Common myeloid progenitor, CD34-positive (primary cell): ENCODE measurements at regions not wholly inside any gene's neighbourhood (a gene's known extent, or its start where the extent isn't known, plus 50 kb on each side); places are given as distances from the start of the nearest gene placed in this dataset.

ENCODE experiments used
- CTCF ChIA-PET: fragments of 350-600 bp; sonication (Branson Sonifier 250); formaldehyde crosslinking; loops from one replicate; lab custom pipeline; 2021; ENCODE audit warnings: antibody characterized with exemption; lab: Charles Lee
- POLR2A ChIA-PET: fragments of 350-600 bp; sonication (Branson Sonifier 250); formaldehyde crosslinking; loops from one replicate; lab custom pipeline; 2021; ENCODE audit warnings: antibody characterized with exemption; lab: Charles Lee
- DNase-seq, 3 donors: peaks; one replicate each; pipeline versions ENCODE4 v3.0.0 to v3.0.0-alpha.2; 2013
- H3K27ac ChIP-seq, 2 experiments: 1 replicate in 1 of 2; 2 replicates in 1 of 2; pipeline ENCODE4 v1.7.0; 2013; ENCODE audit warnings: inconsistent platforms in 2 of 2, low read length in 2 of 2, mild to moderate bottlenecking in 2 of 2, low read depth in 1 of 2, moderate library complexity in 1 of 2; ENCODE audit not compliant: severe bottlenecking in 2 of 2, insufficient read depth in 1 of 2, poor library complexity in 1 of 2
- H3K27me3 ChIP-seq, 5 experiments: replicated peaks in 2 of 5; 1 replicate in 3 of 5; 2 replicates in 2 of 5; pipeline versions ENCODE4 v1.6.1 to v1.7.0; 2013; ENCODE audit warnings: low read length in 4 of 5, mild to moderate bottlenecking in 2 of 5, moderate library complexity in 2 of 5, inconsistent platforms in 1 of 5; ENCODE audit not compliant: insufficient read depth in 5 of 5, control insufficient read depth in 4 of 5
- H3K36me3 ChIP-seq, 4 experiments: 1 replicate in 2 of 4; 2 replicates in 2 of 4; pipeline versions ENCODE4 v1.6.1 to v1.7.0; 2013; ENCODE audit warnings: low read length in 3 of 4, control low read depth in 1 of 4, mild to moderate bottlenecking in 1 of 4; ENCODE audit not compliant: control insufficient read depth in 4 of 4, insufficient read depth in 4 of 4
- H3K4me1 ChIP-seq, 4 experiments: 1 replicate in 3 of 4; 2 replicates in 1 of 4; pipeline versions ENCODE4 v1.6.1 to v1.7.1; 2013; ENCODE audit warnings: low read length in 3 of 4, mild to moderate bottlenecking in 3 of 4, control low read depth in 1 of 4, inconsistent platforms in 1 of 4, moderate library complexity in 1 of 4; ENCODE audit not compliant: control insufficient read depth in 4 of 4, insufficient read depth in 4 of 4; ENCODE audit errors: control extremely low read depth in 1 of 4
- H3K4me3 ChIP-seq, 7 experiments: 1 replicate in 4 of 7; 2 replicates in 3 of 7; pipeline versions ENCODE4 v1.5.1 to v1.7.0; 2013; ENCODE audit warnings: mild to moderate bottlenecking in 7 of 7, low read length in 6 of 7, moderate library complexity in 6 of 7, inconsistent platforms in 2 of 7, low read depth in 2 of 7, control low read depth in 1 of 7; ENCODE audit not compliant: insufficient read depth in 4 of 7, control insufficient read depth in 1 of 7; ENCODE audit errors: extremely low read depth in 1 of 7
- H3K9me3 ChIP-seq, 5 experiments: 1 replicate in 4 of 5; 2 replicates in 1 of 5; pipeline versions ENCODE4 v1.6.1 to v1.7.1; 2013; ENCODE audit warnings: low read length in 4 of 5, mild to moderate bottlenecking in 2 of 5, inconsistent platforms in 1 of 5, low read depth in 1 of 5, moderate library complexity in 1 of 5; ENCODE audit not compliant: control insufficient read depth in 4 of 5, insufficient read depth in 2 of 5; ENCODE audit errors: control extremely low read depth in 1 of 5
- WGBS: methylation state at CpG from one replicate; pipeline ENCODE4 v1.1.5; 2013; ENCODE audit not compliant: insufficient coverage; 5-methylcytosine and 5-hydroxymethylcytosine counted together

DNA sequence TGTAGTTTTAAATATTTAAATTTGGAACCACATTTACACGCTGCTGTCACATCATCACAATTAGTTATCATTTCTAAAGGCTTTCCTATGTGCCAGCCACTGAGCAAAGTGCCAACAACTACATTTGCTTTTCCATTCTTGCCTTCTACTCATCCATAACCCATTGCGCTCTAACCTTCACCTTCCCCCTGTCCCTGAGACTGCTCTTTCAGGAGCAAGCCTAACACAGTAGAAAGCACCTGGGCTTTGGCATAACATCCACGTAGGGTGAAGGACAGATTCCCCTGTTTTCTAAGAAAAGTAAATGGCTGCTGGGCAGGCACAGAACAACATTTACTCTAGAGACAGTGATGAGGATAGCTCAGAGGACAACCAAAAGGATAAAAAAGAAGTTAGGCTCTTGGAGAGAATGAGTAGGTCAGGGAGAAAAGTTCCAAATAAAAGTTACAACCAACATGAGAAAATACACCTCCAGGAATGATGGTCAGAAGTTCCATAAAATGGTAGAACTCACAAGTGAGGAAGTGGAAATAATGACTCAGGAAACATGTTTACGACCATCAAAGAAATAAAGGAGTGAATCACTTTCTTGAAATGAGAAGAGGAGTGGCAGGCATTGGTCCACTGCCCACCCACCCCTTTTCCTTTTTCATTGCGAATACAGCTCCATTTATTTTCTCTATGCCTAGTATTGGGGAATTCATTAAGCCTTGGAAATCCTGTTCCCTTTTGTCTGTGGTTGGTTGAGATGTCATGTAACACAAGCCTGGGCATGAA lies 77.2 kb downstream of the PFDN4 start:
- 95% methylated on average over 2 of the region's 5 CpGs for WGBS
- no peaks in the 10 kb centered on the region for H3K36me3 ChIP-seq
- H3K4me3 ChIP-seq, result no peak overlapping the region
- peaks cover 0 to 3% (median 0%) of the 10 kb centered on the region in 5 experiments for H3K27me3 ChIP-seq
- H3K4me1 ChIP-seq, result no peaks in the 10 kb centered on the region
- ChIA-PET CTCF (no interaction called here), POLR2A (no interaction called here)
- H3K27ac ChIP-seq, result no peak overlapping the region
- H3K9me3 ChIP-seq, result no peaks in the 10 kb centered on the region
- DNase-seq, result no peak

DNA sequence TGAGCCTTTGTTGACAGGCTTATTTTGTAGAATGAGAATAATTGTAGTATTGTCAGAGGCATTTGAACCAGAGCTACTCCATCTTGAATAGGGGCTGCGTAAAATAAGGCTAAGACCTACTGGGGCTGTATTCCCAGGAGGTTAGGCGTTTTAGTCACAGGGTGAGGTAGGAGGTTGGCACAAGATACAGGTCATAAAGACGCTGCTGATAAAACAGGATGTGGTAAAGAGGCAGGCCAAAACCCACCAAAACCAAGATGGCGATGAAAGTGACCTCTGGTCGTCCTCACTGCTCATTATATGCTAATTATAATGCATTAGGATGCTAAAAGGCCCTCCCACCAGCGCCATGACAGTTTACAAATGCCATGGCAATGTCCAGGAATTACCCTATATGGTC lies 82.7 kb downstream of the PFDN4 start:
- ChIA-PET CTCF (interaction anchor here (1.1 kb wide), 1 partner anchor 11 kb away, joined by 3 read pairs; no protein-coding TSS in a partner anchor), POLR2A (no interaction called here)
- DNase-seq, result no peak
- Histone ChIP-seq H3K36me3 (no peaks in the 10 kb centered on the region), H3K4me1 (no peaks in the 10 kb centered on the region), H3K27ac (no peak overlapping the region), H3K27me3 (peaks cover 0 to 6% (median 5%) of the 10 kb centered on the region in 5 experiments), H3K9me3 (no peaks in the 10 kb centered on the region), H3K4me3 (no peak overlapping the region)
- WGBS, result 80% methylated on average over 4 of the region's 6 CpGs

DNA sequence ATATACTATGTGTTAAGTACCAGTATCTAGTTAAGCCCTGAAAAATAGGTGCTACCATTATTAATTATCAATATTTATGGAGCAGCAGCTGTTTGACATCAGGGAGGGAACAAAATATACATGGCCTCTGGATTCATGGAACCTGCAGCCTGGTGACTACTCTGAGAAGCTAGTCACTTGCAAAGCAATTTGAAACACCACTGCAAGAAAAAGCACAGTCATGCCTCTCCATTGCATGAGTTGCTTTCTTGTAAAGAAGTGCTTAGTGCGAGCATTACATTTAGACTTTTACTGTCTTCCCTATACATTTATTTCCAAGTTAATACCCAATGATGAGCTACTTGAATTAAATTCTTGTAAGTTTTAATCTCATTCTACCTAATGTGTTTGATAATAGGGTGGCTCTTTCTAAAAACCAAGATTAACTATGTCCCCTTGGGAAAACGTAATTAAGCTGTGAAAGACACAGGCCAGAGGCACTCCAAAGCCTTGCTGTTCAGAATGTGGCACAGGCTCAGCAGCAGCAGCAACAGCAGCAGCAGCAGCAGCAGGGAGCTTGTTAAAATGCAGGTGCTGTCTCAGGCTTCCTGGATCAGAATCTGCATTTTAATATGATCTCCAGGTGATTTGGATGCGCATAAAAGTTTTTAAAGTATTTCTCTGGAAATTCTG lies 83.6 kb downstream of the PFDN4 start:
- no peak overlapping the region for H3K27ac ChIP-seq
- no peak for DNase-seq
- ChIA-PET POLR2A (no interaction called here), CTCF (interaction anchor here (1.1 kb wide), 1 partner anchor 10 kb away, joined by 3 read pairs; no protein-coding TSS in a partner anchor)
- H3K36me3 ChIP-seq, result no peaks in the 10 kb centered on the region
- H3K4me1 ChIP-seq, result no peaks in the 10 kb centered on the region
- peaks cover 0 to 6% (median 5%) of the 10 kb centered on the region in 5 experiments for H3K27me3 ChIP-seq
- H3K4me3 ChIP-seq, result no peak overlapping the region
- WGBS, result 57% methylated on average over 1 of the region's 3 CpGs
- H3K9me3 ChIP-seq, result no peaks in the 10 kb centered on the region

DNA sequence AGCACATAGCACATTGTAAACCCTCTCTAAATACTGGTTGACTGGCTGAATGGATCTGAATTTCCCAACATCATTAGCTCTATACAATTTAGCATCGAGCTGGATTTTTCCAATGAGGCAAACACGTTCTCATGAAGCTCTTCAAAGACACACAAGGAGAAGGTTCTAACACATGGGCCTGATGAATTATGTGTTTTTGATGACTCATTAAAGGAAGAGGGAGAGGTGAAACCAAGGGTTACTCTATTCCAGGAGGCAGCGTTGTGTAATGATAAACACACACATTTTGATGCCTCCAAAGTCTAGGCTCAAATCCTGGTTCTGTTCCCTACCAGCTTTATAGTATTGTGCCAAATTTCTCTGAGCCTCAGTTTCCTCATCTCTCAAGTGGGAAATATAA lies 84.3 kb downstream of the PFDN4 start:
- Histone ChIP-seq H3K4me3 (no peak overlapping the region), H3K27me3 (peaks cover 0 to 6% (median 5%) of the 10 kb centered on the region in 5 experiments), H3K9me3 (no peaks in the 10 kb centered on the region), H3K27ac (no peak overlapping the region), H3K36me3 (no peaks in the 10 kb centered on the region), H3K4me1 (no peaks in the 10 kb centered on the region)
- POLR2A ChIA-PET, result no interaction called here
- 87% methylated on average over 3 of the region's 3 CpGs for WGBS
- DNase-seq, result no peak
- CTCF ChIA-PET, result interaction anchor here (0.5 kb wide), 1 partner anchor 1986 kb away, joined by 3 read pairs; no protein-coding TSS in a partner anchor

DNA sequence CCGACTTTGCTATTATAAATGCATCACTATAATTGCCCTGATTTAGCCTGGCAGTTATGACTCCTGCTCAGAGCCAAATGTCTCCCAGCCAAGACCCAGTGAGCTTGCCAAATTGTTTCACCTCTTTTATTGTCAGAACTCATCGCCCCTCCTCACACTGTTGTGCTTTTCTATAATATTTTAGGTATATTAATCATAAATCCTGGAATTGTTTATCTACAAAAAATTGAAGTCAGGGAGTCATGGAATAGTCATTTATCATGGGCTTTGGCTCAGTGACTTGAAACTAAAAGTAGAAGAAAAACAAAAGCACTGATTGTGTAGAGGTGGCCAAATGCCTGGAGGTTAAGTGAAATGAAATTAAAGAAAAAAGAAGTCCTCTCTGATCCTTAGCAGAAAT lies 85.6 kb downstream of the PFDN4 start:
- WGBS, result no CpG with 5 or more reads among the region's 2 CpGs
- Histone ChIP-seq H3K4me3 (no peak overlapping the region), H3K27ac (no peak overlapping the region), H3K36me3 (no peaks in the 10 kb centered on the region), H3K27me3 (peaks cover 0 to 6% (median 5%) of the 10 kb centered on the region in 5 experiments), H3K4me1 (no peaks in the 10 kb centered on the region), H3K9me3 (no peaks in the 10 kb centered on the region)
- ChIA-PET POLR2A (no interaction called here), CTCF (no interaction called here)
- DNase-seq, result no peak

DNA sequence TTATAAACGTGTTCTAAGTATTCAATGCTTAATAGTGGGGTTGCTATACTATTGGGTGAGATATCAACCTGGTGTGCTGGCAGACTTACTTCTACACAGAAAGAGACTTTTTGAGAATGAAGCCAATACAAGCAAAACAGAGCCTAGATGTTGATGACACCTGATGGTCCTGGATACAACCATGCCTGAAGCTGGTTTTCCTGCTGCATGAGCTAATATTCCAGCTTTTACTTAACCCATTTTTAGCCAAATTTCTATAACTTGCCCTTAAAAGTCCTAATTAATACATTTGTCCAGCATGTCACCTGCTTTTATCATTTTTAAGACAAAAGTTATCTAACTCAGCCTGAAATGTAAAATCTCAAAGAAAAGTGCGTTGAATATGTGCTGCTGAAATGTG lies 86.2 kb downstream of the PFDN4 start:
- no peaks in the 10 kb centered on the region for H3K4me1 ChIP-seq
- DNase-seq, result no peak
- no peaks in the 10 kb centered on the region for H3K9me3 ChIP-seq
- H3K4me3 ChIP-seq, result no peak overlapping the region
- H3K36me3 ChIP-seq, result no peaks in the 10 kb centered on the region
- POLR2A ChIA-PET, result no interaction called here
- H3K27me3 ChIP-seq, result peaks cover 0 to 9% (median 5%) of the 10 kb centered on the region in 5 experiments
- CTCF ChIA-PET, result no interaction called here
- 100% methylated on average over 1 of the region's 2 CpGs for WGBS
- H3K27ac ChIP-seq, result no peak overlapping the region

DNA sequence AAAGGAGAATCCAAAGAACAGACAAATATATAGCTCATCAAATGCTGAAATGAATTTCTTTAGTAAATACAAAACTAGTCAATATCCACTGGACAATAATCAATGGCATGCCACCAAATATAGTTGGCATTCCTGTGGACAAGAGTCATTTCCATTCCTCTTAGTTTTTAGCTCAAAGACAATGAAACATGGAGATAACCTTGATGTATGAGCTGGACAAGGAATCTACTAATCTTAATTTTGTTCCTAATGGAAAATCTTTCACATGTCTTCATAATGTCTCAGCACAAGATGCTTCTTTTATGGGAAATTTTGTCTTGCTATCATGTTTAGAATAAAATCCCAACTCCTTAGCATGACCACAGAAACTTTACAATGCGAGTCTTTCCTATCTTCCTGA lies 87.8 kb downstream of the PFDN4 start:
- ChIA-PET POLR2A (no interaction called here), CTCF (no interaction called here)
- 89% methylated on average over 1 of the region's 1 CpG for WGBS
- Histone ChIP-seq H3K36me3 (no peaks in the 10 kb centered on the region), H3K27me3 (peaks cover 3 to 14% (median 6%) of the 10 kb centered on the region in 5 experiments), H3K4me1 (no peaks in the 10 kb centered on the region), H3K9me3 (no peaks in the 10 kb centered on the region), H3K4me3 (no peak overlapping the region), H3K27ac (no peak overlapping the region)
- no peak for DNase-seq
